ENCODE measurements at regions not wholly inside any gene's neighbourhood (a gene's known extent, or its start where the extent isn't known, plus 50 kb on each side); places are given as distances from the start of the nearest gene placed in this dataset.

DNA sequence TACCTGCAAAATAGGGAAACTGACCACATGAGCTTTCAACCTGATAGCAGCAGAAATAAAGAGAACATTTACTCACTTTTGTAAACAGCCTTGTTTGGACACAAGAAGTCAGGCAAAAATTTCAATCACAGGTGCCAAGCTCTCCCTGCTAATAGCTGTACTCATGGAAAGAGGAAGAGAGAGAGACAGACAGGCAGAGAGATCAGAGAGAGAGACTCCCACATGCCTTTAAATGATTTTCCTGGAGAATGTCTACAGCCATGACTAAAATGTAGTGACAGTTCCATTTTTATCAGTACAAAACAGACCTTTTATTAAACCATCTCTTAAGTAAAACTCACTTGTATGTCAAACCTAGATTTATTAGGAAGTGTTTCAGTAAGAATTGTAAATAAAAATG lies 752.9 kb downstream of the TRAM1L1 start:
- TF ChIP-seq CTCF (IDR thresholded peaks at IDR 0.05) = no peak
- DNase-seq (no peak), ATAC-seq (no peak)
- no peaks in the 10 kb centered on the region for H3K9me3 ChIP-seq
- no peak overlapping the region for H3K27ac ChIP-seq
- H3K4me1 ChIP-seq = no peaks in the 10 kb centered on the region
- H3K4me3 ChIP-seq = no peak overlapping the region
- no peaks in the 10 kb centered on the region for H3K36me3 ChIP-seq
- H3K27me3 ChIP-seq = no peaks in the 10 kb centered on the region
- intact Hi-C loops (cut with DNase I) = no loop called here

DNA sequence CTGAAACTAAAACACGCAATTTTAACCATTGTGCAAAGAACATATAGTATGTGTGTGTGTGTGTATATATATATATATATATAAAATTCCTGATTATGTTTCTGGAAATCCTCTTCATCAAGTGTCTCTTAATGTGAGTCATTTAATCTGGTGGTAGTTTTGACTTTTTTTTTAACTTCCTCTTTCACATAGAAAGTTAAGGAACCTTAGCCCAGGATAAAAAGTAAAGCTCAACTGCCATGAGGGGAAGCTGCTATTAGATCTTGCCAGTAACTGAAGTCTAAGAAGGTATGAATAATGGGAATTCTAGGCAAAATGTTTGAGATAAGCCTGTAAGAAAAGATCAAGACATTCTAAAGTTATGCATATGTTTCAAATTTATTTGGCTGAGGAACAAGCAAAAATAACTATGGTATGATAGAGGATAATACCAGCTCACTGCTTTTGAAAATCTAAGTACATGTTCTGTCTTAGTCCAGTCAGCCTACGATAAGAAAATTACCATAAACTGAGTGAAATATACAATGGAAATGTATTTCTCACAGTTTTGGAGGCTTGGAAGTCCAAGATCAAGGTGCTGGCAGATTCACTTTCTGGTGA lies 757.0 kb downstream of the TRAM1L1 start:
- Histone ChIP-seq H3K27me3 (no peaks in the 10 kb centered on the region), H3K27ac (no peak overlapping the region), H3K4me3 (no peak overlapping the region), H3K9me3 (no peaks in the 10 kb centered on the region), H3K4me1 (no peaks in the 10 kb centered on the region), H3K36me3 (no peaks in the 10 kb centered on the region)
- DNase-seq = no peak
- no peak for ATAC-seq
- no peak for TF ChIP-seq CTCF (IDR thresholded peaks at IDR 0.05)
- intact Hi-C loops (cut with DNase I) = no loop called here

GRCh38 chr4:116323606-116324005 lies 761.8 kb downstream of the TRAM1L1 start:
- intact Hi-C loops (cut with DNase I) = no loop called here
- ATAC-seq (no peak), DNase-seq (no peak)
- Histone ChIP-seq H3K9me3 (no peaks in the 10 kb centered on the region), H3K27ac (no peak overlapping the region), H3K4me3 (no peak overlapping the region), H3K27me3 (no peaks in the 10 kb centered on the region), H3K36me3 (no peaks in the 10 kb centered on the region), H3K4me1 (no peaks in the 10 kb centered on the region)
- no peak for TF ChIP-seq CTCF (IDR thresholded peaks at IDR 0.05)

DNA sequence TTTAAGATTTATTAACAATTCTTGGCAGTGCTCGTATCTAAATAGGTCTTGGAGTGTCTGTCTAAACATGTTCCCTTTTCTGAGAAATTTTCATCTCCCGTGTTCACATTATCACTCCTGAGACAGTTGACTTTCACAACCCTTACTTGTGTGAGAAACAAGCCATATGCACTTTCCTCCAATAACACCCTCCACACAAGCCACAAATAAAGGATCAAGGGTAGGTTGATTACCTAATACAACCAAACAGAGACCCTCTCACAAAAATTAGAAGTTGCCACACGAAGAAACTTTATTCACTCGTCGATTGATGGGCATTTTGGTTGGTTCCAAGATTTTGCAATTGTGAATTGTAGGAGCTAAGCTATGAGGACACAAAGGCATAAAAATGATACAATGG lies 763.9 kb downstream of the TRAM1L1 start:
- H3K9me3 ChIP-seq = no peaks in the 10 kb centered on the region
- no peaks in the 10 kb centered on the region for H3K4me1 ChIP-seq
- intact Hi-C loops (cut with DNase I) = no loop called here
- no peak for TF ChIP-seq CTCF (IDR thresholded peaks at IDR 0.05)
- no peak for ATAC-seq
- no peak for DNase-seq
- H3K36me3 ChIP-seq = no peaks in the 10 kb centered on the region
- H3K27ac ChIP-seq = no peak overlapping the region
- H3K4me3 ChIP-seq = no peak overlapping the region
- no peaks in the 10 kb centered on the region for H3K27me3 ChIP-seq

- H3K27ac ChIP-seq = no peak overlapping the region
Measured at GRCh38 chr4:116320859-116321258, 764.5 kb downstream of the TRAM1L1 start.

More at GRCh38 chr4:116320859-116321258, 764.5 kb downstream of the TRAM1L1 start:
- ATAC-seq (no peak), DNase-seq (no peak)
- Histone ChIP-seq H3K27me3 (no peaks in the 10 kb centered on the region), H3K9me3 (no peaks in the 10 kb centered on the region), H3K4me3 (no peak overlapping the region), H3K4me1 (no peaks in the 10 kb centered on the region), H3K36me3 (no peaks in the 10 kb centered on the region)
- no peak for TF ChIP-seq CTCF (IDR thresholded peaks at IDR 0.05)
- intact Hi-C loops (cut with DNase I) = no loop called here

Measured in left lung (tissue), 4 donors.